NCI-H345 treated with DMSO at 0.1 percent for 48 hours (cell line): ENCODE measurements at regions not wholly inside any gene's neighbourhood (a gene's known extent, or its start where the extent isn't known, plus 50 kb on each side); places are given as distances from the start of the nearest gene placed in this dataset.

Experiments used
- DNase-seq: peaks from one replicate; lab custom pipeline; 2025; ENCODE audit not compliant: unreplicated experiment; lab: John Stamatoyannopoulos, UW

DNA sequence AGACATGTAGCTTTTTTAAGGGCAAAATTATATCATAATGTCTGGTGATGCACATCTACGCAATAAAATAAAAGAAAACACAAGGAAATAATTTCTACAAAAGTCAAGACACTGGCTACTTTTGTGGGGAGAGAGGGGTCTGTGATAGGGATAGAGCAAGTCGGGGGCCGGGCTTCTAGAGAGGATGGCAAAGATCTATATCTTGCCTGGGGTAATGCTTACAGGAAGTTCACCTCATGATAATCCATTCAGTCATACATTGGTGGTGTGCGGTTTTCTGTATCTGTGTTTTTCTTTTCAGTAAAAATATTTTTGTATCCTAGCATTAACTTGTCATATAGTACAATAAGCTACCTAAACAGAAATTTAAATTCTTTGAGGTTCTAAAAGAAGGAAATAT, 178.8 kb downstream of the ARRDC4 start:
- DNase-seq = no peak

DNA sequence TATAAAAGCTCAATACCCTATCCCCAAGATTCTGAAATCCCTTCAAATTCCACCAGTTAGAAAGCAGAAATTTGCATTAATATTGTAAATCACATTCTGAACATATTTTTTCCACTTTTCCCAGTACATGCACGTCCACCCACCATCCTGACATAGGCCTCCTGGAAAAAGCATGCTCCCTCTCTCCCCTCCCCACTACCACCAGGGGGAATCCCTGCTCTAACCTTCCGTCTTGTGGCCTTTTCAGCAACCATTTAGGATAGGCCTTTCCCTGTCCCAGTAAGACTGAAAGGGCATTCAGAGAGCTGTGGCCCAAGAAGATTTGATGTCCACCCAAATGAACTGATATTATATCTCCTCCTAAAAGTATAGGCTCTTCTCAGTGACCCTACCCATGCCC, 182.1 kb downstream of the ARRDC4 start:
- no peak for DNase-seq

DNA sequence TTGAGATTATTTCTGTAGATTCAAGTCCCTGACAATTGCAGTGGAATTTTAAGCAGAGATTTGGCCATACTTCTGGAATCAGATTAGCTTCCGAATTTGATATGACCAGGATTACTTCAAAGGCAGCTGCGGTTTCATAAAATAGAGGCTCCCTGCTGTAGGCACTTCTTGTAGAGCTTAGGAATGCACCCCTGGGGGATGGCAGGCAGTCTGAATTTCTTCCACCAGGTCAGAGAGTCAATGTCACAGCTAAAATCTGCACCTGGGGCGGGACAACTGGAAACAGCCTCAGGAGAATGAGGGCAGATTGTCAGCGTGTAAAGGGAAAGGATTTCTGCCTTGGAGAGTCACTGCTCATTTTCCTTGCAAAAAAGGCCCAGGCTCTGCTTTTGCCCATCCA, 182.6 kb downstream of the ARRDC4 start:
- no peak for DNase-seq

DNA sequence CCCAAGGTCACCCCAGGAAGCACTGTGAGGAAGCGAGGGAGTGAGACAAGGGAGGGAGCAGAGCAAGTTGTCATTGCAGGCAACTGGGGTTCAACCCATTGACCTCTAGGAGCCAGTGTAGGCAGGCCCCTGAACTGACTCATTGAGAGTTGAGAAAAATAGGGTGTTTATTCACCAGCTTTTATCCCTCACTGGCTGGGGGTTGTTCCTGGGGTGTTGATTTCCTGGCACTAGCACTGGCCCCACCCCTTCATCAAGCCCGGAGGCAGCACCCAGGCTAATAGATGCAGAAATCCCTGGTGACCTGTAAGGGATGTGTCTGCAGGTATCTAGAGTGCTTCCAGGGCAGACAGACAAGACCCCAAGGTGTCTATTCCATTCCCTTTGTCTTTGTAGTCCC, 183.9 kb downstream of the ARRDC4 start:
- DNase-seq = no peak

DNA sequence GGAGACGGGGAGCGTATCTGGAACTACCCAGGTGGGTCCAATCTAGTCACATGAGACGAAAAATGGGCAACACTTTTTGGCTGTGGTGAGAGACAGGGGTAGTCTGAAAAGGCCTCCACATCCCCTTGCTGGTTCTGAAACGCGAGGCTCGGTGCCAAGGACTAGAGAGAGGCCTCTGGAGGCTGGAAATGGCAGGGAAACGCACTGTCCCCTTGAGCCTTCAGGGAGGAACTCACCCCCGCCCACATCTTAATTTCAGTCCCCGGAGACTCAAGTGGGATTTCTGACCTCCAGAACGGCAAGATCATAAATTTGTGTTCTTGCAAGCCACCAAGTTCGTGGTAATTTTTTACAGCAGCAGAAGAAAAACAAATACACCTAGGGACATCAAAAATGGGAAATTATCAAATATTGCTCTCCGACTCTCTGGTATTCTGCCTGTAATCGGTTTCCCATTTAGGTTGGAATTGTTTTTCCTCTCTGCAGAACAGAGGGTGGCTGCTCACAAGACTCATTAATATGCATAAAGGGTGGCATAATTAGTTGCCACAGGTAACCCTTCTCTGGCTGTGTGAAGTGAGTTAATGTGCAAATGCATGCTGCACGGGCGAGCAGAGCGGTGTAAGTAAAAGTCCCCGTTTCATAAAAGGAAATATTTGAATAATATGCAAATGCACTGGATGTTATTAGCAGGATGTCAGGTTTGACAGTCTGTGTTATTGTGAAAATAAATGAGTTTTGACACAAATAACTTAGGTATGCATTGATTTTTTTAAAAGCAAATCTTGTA, 185.7 kb downstream of the ARRDC4 start:
- DNase-seq = no peak

DNA sequence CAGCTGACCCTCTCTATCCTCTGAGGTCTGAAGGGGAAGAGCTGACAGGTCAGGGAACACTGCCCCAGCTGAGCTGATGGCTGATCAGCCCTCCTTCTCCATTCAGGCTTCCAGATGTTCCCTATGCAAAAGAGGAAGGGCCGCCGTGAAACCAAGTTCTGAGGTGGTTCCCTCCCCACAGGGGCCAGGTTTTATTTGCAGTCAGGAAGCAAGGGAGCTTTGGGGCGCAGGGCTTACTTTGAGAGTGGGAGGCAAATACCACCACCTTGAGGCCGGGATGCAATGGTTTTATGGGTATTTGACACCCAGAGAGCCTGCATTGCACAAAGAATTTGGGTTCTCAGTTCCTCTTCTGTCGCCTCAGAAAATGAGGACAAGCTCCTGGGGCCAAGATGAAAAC, 186.9 kb downstream of the ARRDC4 start:
- no peak for DNase-seq

DNA sequence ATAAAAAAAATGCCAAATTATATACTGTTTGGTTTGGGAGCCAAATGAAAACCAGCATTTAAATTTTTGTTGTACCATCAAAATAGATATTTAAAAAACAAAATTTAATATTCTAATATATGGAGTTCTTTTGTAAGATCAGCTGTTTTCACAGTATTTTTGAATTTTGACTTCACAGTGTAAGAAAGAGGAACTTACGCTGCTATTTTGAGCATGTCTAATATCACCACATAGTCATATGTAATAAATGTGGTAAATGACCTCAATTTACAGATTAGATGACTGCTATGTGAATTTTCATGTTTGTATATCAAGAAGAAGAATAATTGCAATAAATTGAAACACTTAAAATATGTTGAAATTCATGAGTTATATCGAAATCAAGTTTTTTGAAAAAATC, 189.6 kb downstream of the ARRDC4 start:
- no peak for DNase-seq

DNA sequence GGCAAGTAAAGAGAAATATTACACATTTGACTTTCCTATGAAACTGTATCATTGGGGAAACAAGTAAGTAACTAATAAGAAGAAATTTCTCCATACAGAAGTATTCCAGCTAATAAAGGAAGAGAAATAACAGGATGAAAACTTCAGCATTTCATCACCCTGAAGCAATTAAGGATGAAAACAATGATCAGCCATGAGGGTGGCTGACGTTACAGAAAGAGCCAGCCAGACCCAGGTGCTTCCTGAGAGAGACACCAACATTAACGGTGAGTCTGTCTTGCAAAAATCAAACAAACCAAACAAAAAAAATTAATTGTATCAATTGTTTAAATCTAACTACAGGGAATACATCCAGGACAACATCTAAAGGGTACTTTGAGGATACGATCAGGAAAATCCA, 190.0 kb downstream of the ARRDC4 start:
- no peak for DNase-seq

DNA sequence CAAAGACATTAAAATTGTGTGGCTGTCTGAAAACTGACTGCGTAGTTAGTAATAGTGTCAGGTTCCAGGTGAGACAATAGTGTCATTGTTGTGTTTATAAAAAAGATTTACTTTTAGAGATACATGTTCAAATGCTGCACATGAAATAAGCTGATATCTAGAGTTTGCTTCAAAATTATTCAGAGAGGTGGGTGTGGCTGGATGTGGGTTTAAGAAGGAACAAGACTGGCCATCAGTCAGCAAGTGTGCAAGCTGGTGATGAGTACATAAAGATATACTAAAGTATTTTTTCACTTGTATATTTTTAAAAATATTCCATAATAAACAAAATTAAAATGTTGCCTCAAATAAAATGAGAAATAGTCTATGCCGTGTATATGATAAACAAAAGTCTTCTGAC, 190.6 kb downstream of the ARRDC4 start:
- DNase-seq = no peak

DNA sequence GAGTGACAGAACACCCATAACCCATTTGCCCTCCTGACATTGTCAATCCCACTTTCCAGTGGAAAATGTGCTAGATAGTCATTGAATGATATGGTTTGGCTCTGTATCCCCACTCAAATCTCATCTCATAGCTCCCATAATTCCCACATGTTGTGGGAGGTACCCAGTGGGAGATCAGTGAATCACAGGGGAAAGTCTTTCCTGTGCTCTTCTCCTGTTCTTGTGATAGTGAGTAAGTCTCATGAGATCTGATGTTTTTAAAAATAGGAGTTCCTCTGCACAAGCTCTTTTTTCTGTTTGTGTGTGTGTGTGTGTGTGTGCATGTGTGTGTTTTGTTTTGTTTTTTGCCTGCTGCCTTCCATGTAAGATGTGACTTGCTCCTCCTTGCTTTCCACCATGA, 191.7 kb downstream of the ARRDC4 start:
- DNase-seq = no peak

DNA sequence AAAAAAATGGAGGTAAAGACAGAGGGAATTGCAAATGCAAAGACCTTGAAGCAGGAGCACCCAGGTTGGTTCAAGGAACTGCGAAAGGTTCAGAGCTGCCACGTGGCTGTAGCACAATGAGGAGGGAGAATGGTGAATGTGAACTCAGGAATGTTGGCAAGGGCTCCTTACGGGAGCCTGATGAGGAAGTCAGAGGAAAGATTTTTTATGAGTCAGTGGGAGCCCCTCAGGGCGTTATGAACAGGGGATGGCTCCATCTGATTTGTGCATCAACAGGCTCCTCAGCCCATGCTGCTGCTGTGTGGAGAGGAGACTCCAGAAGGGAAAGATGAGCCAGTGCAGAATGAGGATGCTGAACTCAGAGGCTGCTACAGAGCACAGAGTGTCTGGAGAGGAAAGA, 194.4 kb downstream of the ARRDC4 start:
- DNase-seq = no peak

DNA sequence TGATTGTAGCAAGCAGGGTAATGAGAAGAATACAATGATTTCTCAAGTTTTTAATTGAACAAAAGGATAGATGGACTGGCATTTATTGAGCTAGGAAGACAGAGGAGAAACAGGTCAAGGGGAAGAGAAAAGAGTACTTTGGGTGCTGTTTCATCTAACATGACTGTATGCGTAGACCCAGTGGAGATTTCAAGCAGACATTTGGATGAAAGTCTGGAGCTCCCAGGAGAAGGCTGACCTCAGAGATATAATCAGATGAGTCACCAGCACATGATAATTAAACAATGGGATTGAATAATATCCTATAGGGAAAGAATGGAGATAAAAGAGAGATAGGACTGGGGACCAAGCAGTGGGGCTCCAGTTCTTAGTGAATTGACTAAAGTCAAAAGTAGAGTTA, 194.9 kb downstream of the ARRDC4 start:
- DNase-seq = no peak

DNA sequence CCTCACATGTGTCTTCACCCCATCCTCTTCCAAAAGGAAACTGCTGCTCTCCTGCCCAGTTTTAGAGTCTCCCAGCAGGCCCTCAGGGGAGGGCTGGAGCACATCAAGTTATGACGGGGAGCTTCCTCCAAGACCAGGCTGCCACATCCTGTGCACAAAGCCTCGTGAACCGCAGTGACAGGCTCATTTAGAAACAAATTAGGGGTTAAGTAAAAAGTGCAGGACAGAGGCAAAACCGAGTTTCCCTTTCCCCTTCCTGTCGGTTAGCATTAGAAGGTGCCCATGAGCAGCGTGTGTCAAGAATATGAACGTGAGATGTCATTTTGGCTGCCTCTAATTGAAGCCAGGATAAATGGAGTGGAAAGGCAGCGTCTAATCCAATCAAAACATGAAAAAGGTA, 199.7 kb downstream of the ARRDC4 start:
- DNase-seq = no peak

DNA sequence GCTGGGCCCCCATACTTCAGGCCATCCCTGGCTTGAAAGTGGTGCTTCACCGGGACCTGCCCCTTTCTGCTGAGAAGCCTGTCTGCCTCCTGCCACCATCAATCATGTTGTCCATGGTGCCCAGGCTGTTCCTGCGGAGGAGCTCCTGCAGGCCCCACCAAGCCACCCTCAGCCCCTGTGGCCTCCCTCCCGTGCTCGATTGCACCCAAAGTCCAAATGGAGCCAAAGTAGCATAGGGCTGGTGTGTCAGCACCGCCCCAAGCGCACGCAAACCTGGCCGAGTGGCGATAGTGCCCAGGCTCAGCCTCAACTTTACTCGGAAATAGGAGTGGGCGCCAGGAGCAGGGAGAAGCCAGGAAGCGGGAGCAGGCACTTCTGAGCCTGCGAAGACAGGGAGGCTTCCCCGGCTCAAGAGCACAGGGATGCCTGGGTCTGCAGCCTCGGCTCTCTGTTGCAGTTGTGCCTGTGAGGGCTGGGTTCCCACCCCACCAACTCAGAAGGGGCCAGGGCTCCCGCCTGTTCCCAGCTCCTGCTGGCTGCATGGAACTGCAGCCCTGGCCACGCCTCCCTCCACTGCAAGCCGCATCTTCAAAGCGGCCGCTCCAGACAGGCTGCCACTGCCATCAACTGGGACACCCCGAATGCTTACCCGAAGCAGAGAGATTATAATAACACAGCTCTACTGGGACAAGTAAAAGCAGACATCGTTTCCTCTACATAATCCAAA, 203.0 kb downstream of the ARRDC4 start:
- no peak for DNase-seq

DNA sequence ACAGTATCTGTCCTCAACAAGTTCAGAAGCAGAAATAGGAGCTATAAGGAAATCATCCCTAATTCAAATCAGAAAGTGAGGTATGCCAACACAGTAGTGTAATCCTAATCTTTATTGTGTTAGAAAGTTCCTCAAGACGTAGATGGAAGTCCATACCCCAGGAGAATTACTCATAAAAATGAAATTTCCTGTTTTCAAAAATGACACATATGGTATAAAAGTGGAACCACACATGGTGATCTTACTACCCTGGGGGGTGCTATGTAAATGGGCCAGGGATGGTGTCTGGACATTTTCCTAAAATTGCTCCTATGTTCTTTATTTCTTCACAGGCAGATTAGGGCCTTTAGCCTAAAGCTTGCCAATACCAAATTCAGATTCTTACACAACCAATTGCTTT, 204.1 kb downstream of the ARRDC4 start:
- DNase-seq = no peak

DNA sequence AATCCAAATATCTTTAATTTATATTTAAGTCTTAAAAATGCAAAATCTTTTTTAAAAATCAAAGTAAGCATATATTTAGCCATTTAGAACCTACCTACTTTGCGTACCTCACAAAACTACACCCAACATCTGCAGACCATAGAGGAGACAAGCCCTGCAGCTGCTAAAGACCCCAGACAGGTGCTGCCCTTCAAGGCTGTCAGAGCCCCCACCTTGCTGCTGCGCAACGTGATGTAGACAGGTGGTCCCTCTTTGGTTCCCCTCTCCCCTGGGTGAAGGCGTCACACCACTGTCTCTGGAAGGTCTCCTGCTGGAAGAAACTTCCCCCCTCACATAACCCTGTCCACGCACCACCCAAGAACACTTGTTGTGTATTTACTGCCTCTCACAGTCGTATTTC, 204.5 kb downstream of the ARRDC4 start:
- no peak for DNase-seq

DNA sequence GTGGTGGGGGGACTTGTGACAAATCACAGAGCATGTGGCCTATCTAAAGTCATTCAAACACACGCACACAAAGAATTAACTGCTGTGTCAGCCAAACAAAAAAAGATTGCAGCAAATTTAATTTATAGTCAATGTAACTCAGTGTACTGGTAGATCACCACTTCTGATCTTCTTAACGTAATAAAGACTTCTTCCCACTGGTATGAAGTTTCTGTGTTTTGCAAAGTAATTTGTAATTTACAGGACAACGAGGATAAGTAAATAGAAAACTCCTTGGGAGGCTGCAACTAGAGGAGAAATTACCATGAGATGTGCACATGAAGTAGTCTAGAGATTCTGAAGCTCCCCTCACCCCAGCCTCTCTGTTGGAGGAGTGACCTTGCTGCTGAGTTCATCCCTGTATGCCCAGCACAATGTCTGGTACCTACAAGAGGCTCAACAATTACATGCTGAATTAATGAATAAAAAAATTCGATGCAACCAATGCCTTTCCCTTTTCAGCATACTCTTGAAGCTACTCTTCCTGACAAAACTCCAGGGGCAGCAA, 207.3 kb downstream of the ARRDC4 start:
- DNase-seq = no peak

DNA sequence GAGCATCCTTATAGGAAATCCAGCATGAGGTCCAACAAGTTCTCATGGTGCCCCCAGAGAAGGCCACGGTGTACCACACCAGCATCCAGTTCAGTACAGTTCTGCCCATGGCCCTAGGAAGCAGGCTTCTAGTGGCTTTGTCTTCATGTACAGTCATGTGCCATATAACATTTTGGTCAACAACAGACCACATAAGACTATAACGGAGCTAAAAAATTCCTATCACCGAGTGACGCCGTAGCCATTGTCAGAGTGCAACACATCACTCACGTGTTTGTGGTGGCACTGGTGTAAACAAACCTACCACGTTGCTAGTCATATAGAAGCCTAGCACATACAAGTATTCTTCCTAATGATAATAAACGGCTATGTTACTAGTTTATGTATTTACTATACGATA, 209.0 kb downstream of the ARRDC4 start:
- no peak for DNase-seq

DNA sequence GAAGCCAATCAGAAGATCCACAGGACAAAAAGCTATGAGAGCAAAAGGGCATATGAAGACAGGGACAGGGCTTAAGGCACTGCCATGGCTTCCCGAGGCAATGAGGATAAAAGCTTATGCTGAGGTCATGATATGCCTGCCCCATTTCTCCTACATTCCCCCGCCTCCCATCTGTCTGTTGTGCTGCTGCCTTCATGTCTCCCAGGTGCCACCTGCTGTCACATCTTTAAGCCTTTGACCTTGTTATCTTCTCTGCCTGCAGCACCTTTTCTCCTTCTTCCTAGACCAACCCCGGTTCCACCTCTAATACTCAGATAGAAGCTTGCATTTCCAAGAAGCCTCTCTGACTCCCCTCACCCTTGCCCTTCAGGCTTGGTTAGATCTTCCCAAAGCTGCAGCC, 213.8 kb downstream of the ARRDC4 start:
- no peak for DNase-seq

DNA sequence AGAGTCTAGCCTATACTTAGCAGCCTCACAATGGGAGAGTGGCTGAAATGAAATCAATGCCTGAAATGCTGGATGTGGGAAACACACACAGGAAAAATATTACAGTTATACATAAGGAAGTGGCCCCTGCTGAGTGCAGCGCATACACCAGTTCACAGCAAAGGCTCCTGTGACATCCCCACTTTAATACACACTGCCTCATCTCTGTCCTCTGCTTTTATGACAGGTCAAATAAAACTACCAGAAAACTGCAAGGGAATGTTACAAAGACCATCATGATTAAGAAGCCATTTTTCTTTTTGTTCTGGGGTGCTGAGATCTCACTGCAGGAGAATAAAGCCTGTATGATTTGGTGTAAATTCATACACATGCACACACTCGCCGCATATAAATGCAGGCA, 214.3 kb downstream of the ARRDC4 start:
- no peak for DNase-seq

DNA sequence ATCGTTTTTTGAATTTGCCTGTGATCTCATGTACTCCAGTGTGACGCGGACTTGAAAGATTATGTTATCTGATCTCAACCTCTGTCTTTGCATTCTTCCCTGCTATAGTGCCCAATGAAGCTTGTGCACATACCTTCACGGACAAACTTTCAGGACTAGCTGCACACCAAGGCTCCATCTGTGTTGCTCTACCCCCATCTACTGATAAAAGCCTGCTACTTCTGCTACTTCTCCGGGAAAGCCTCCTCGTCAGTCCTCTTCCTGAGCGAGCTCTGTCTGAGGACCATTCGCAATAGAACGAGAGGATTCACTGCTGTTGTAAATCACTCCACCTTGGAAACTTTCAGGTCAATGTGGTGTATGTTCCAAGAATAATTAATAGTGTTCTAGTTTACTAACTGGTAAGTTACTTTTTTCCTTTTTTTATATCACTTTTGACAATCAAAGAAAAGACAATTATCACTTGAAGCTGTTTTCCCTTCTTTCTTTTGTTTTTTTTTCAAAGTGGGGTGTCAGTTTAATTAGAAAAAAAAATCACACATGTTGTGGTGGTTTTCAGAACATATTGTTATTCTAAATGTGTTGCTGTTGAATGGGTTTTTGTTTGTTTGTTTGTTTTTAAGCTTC, 217.6 kb downstream of the ARRDC4 start:
- DNase-seq = no peak

DNA sequence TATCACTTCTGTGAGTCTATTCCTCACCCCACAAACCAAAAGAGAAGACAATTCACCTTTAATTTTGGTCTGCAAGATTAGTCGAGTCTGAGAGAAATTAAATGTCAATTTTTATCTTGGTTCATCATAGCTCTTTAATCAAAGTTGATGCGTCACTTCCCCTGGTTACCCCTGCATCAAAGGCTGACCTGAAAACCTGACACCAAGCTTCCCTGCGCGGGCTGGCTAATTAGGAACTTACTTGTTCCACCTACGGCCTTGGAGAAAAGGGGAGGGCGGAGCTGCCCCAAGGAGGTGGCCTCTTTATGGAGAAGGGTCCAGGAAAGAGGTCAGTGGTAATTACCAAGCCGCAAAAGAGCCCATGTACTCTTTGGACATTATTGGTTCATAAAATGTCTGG, 218.4 kb downstream of the ARRDC4 start:
- DNase-seq = no peak
